ENCODE measurements at regions not wholly inside any gene's neighbourhood (a gene's known extent, or its start where the extent isn't known, plus 50 kb on each side); places are given as distances from the start of the nearest gene placed in this dataset.
A peak's percentile ranks its signal among the peaks of the same experiment; 100 is the strongest.
"Not testable (repeated sequence)": the region's sequence is repeated elsewhere in the genome, so short reads cannot be mapped to it uniquely, and the experiment has no call there.

- DNase-seq: no peak
Measured at GRCh38 chrX:13381514-13381913, 61.7 kb upstream of the ATXN3L start.

DNA sequence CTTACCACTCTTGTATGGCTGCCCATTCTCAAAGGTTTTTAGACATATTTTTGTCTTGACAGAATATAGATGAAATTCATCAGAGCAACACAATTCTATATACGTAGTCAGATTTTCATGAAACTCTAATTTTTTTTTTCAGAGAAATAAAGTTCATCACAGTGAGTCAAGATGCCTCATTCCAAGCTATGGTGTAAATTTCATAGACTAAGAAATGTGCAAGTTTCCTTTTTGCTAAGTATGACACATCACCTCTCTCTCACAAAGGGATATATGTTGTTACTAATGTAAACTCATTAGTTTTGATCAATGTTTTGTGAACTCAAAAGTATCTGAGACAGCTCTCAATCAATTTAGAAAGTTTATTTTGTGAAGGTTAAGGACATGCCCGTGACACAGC, 60.4 kb upstream of the ATXN3L start:
- no peak for DNase-seq

GRCh38 chrX:13378562-13379518, 59.0 kb upstream of the ATXN3L start:
- DNase-seq: not testable (repeated sequence)

- peak; percentile 72 for DNase-seq
Measured at GRCh38 chrX:13377550-13377934, 57.7 kb upstream of the ATXN3L start.

- peak; percentile 83 for DNase-seq
Measured at GRCh38 chrX:13376857-13377549, 57.1 kb upstream of the ATXN3L start.

DNA sequence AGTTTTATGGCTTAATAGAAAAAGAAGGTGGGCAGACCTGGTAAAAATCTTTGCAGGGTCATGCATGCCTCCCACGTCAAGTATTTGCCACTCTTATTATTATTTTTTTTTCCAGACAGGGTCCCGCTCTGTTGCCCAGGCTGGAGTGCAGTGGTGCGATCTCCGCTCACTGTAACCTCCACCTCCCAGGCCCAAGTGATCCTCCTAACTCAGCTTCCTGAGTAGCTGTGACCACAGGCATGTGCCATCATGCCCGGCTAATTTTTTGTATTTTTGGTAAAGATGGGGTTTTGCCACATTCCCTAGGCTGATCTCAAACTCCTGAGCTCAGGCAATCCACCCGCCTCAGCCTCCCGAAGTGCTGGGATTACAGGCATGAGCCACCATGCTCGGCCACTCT, 55.7 kb upstream of the ATXN3L start:
- not testable (repeated sequence) for DNase-seq

- no peak for DNase-seq
Measured at GRCh38 chrX:13374364-13374763, 54.5 kb upstream of the ATXN3L start.

DNA sequence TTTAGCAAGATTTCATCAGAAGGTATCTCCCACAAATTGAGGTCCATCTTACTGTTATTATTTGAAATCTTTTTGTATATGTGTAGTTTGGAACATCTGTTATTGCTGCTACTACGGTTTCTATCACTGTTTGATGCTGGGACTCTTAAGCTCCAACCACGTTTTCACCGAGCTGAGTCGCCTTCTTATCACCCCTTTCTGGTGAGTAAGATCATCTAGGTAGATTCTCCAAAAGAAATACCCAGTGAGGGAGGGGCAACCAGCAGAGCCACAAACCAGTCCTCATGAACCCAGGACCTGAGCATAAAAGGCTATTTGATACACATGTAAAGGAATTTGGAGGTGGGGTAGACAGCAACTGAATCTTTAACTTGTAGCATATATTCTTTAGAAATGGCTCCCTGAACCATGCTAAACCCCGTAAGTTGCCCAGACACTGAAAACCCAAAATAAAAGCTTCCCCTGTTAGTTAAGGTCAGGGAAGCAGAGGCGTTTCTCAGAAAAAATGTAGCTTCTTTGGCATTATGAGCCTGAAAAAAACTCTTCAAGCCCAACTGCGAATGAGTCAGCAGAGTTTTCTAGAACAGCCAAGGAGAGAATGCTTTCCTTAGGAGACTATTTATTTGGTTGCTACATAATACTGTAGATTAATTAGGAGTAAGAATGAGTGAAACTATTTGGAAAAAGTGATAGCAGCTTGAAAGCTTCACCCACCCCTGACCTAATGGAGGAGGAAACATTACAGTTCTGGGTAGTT, 53.8 kb upstream of the ATXN3L start:
- no peak for DNase-seq

GRCh38 chrX:13373027-13373426, 53.2 kb upstream of the ATXN3L start:
- DNase-seq: no peak

DNA sequence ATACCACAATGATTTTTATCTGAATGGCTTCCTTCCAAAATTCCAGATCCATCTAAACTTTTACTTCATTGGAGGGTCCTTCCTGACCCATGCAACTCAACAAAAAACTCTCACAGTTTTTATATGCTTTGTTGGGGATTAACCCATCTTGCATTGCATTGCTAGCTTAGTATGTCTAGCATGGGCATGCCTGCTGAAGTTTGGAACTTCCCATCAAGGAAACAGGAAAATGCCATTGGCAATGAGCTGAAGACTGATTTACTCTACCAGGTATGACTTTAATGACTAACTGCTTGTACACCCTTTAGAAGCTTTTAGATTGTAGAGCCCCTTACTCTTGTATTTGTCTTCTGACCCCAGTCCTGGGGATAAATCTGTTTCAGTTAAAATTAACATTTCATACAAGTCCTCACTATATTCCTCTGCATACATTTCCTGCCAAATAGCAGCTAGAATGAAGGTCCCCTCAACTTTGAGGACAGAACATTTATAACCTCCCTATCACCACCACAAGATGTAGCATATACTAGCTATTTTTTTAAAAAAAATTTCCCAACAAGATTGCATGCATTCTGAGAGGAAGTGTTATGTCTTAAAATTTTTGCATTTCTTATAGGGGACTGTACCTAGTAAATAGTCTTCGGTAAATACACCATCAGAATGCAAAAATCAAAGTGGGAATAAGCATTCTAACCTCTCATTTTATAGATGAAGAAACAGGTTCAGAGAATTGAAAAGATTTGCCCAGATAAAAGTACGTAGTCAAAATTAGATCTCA, 52.5 kb upstream of the ATXN3L start:
- no peak for DNase-seq

DNA sequence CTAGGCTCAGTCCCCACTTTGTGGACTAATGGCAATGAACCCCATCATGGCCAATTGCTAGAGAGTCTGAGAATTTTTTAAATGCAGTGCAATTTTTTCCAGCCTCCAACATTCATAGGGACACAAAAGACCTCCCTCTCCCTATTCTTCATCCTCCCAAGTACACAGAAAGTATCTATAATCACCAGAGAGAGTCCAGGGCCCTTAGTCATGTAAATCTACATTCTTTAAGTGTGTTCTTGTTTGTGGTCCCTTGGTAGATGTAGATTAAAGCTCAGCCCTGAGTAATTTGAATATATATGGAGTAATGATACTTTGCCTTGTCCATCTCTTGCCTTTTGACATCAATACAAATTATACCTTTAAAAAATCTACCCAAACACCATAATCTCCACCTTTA, 51.3 kb upstream of the ATXN3L start:
- no peak for DNase-seq

DNA sequence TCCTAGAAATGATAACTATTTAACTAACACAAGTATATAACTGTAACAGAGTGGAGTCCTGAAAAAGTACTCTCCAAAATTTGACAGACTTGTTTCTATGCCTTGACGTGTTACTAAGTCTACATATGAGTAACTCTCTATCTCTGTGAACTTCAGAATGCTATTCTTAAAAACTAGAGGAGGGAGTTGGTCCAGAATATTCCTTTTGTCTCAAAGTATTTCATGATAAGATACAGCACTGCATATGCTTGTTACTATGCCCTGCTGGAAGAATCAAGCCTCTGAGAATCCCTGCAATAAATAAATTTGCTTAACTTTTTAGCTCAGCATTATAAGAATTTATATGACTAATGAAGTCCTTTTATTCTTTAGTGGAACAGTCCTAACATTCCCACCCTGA, 50.9 kb upstream of the ATXN3L start:
- DNase-seq: no peak
